DND-41 (cell line): ENCODE measurements at regions not wholly inside any gene's neighbourhood (a gene's known extent, or its start where the extent isn't known, plus 50 kb on each side); places are given as distances from the start of the nearest gene placed in this dataset.
A peak's percentile ranks its signal among the peaks of the same experiment; 100 is the strongest.

ENCODE experiments used
- ATAC-seq: fragments of 200-7000 bp; cut with Tn5 transposase; 3 replicates; pipeline ENCODE4 v1.9.1; 2021; ENCODE audit warnings: low read depth; ENCODE audit not compliant: insufficient read depth
- DNase-seq: peaks from one replicate; pipeline ENCODE4 v3.0.0-alpha.2; 2020
- H2AFZ ChIP-seq: 2 replicates; pipeline ENCODE4 v1.6.0; 2012; ENCODE audit warnings: low read depth, low read length
- H3K27ac ChIP-seq: 2 replicates; pipeline ENCODE4 v1.5.1; 2012; ENCODE audit warnings: low read length, inconsistent platforms
- H3K27me3 ChIP-seq: fragments of 200-600 bp; sonication (generic); 2 replicates; pipeline ENCODE4 v1.6.0; 2012; ENCODE audit warnings: low read length, mild to moderate bottlenecking, inconsistent platforms; ENCODE audit not compliant: insufficient read depth, poor library complexity
- H3K36me3 ChIP-seq: 2 replicates; pipeline ENCODE4 v1.5.1; 2012; ENCODE audit warnings: low read length, inconsistent platforms; ENCODE audit not compliant: insufficient read depth
- H3K4me1 ChIP-seq: 2 replicates; pipeline ENCODE4 v1.5.1; 2012; ENCODE audit warnings: mild to moderate bottlenecking, low read length; ENCODE audit not compliant: insufficient read depth
- H3K4me2 ChIP-seq: 2 replicates; pipeline ENCODE4 v1.6.0; 2012; ENCODE audit warnings: mild to moderate bottlenecking, moderate library complexity, low read length, inconsistent platforms; ENCODE audit not compliant: insufficient read depth
- H3K4me3 ChIP-seq, 2 experiments: fragments of 200-600 bp in 1 of 2; shearing (Covaris generic) in 1 of 2; 2 replicates each; pipeline ENCODE4 v1.5.1; 2012 to 2016; ENCODE audit warnings: inconsistent platforms in 2 of 2, low read length in 2 of 2, mild to moderate bottlenecking in 2 of 2, low read depth in 1 of 2, moderate library complexity in 1 of 2
- H3K79me2 ChIP-seq: 2 replicates; pipeline ENCODE4 v1.6.0; 2012; ENCODE audit warnings: low read length, inconsistent platforms; ENCODE audit not compliant: insufficient read depth
- H3K9ac ChIP-seq: 2 replicates; pipeline ENCODE4 v1.6.0; 2012; ENCODE audit warnings: low read depth, mild to moderate bottlenecking, inconsistent platforms, low read length, moderate library complexity
- H3K9me3 ChIP-seq: 2 replicates; pipeline ENCODE4 v1.5.1; 2012; ENCODE audit warnings: low read length, moderate library complexity, mild to moderate bottlenecking, inconsistent platforms; ENCODE audit not compliant: insufficient read depth, severe bottlenecking
- H4K20me1 ChIP-seq: 2 replicates; pipeline ENCODE4 v1.6.0; 2012; ENCODE audit warnings: low read length; ENCODE audit not compliant: insufficient read depth
- CTCF ChIP-seq: IDR thresholded peaks from 2 replicates; pipeline ENCODE4 v1.5.1; 2012; ENCODE audit warnings: borderline replicate concordance, low read length, moderate library complexity, mild to moderate bottlenecking; ENCODE audit not compliant: poor library complexity, severe bottlenecking; ENCODE audit errors: extremely low read depth
- EZH2 ChIP-seq: IDR thresholded peaks from 3 replicates; pipeline ENCODE4 v1.6.1; 2012; ENCODE audit warnings: borderline replicate concordance, low read depth, mild to moderate bottlenecking, moderate library complexity, low read length, inconsistent platforms; ENCODE audit not compliant: severe bottlenecking

- no peak overlapping the region for H2AFZ ChIP-seq
Observed at GRCh38 chr5:110913221-110913620, 158.3 kb upstream of the TSLP start.

GRCh38 chr5:110916381-110917049 lies 155.0 kb upstream of the TSLP start:
- Histone ChIP-seq H2AFZ (no peak overlapping the region), H3K9me3 (no peaks in the 10 kb centered on the region), H3K27me3 (no peaks in the 10 kb centered on the region), H3K79me2 (no peaks in the 10 kb centered on the region), H3K4me3 (no peak overlapping the region), H4K20me1 (no peaks in the 10 kb centered on the region), H3K4me2 (no peak overlapping the region), H3K36me3 (no peaks in the 10 kb centered on the region), H3K9ac (no peak overlapping the region), H3K4me1 (no peaks in the 10 kb centered on the region), H3K27ac (no peak overlapping the region)
- ATAC-seq, result peak; percentile 82
- no peak for TF ChIP-seq EZH2
- TF ChIP-seq CTCF, result no peak
- DNase-seq, result no peak

More at GRCh38 chr5:110913221-110913620, 158.3 kb upstream of the TSLP start:
- no peak overlapping the region for H3K27ac ChIP-seq
- no peaks in the 10 kb centered on the region for H3K4me1 ChIP-seq
- H3K9me3 ChIP-seq, result no peaks in the 10 kb centered on the region
- H3K27me3 ChIP-seq, result no peaks in the 10 kb centered on the region
- DNase-seq, result no peak
- no peak overlapping the region for H3K4me3 ChIP-seq
- H3K4me2 ChIP-seq, result no peak overlapping the region
- H3K9ac ChIP-seq, result no peak overlapping the region
- H3K79me2 ChIP-seq, result no peaks in the 10 kb centered on the region
- ATAC-seq, result no peak
- TF ChIP-seq EZH2, result no peak
- TF ChIP-seq CTCF, result no peak
- no peaks in the 10 kb centered on the region for H4K20me1 ChIP-seq
- no peaks in the 10 kb centered on the region for H3K36me3 ChIP-seq

- DNase-seq (no peak), ATAC-seq (no peak)
- no peaks in the 10 kb centered on the region for H4K20me1 ChIP-seq
- H3K4me2 ChIP-seq, result no peak overlapping the region
- no peaks in the 10 kb centered on the region for H3K4me1 ChIP-seq
- no peaks in the 10 kb centered on the region for H3K36me3 ChIP-seq
- H3K9me3 ChIP-seq, result no peaks in the 10 kb centered on the region
- H3K9ac ChIP-seq, result no peak overlapping the region
- no peaks in the 10 kb centered on the region for H3K79me2 ChIP-seq
- no peak for TF ChIP-seq EZH2
- TF ChIP-seq CTCF, result no peak
- H3K27ac ChIP-seq, result no peak overlapping the region
- no peaks in the 10 kb centered on the region for H3K27me3 ChIP-seq
- no peak overlapping the region for H2AFZ ChIP-seq
- H3K4me3 ChIP-seq, result no peak overlapping the region
Observed at GRCh38 chr5:110917161-110917875, 154.2 kb upstream of the TSLP start.
